ELR (cell line): ENCODE measurements at regions not wholly inside any gene's neighbourhood (a gene's known extent, or its start where the extent isn't known, plus 50 kb on each side); places are given as distances from the start of the nearest gene placed in this dataset.
"Not testable (repeated sequence)": the region's sequence is repeated elsewhere in the genome, so short reads cannot be mapped to it uniquely, and the experiment has no call there.

Source experiments
- DNase-seq: peaks from one replicate; pipeline ENCODE4 v3.0.0-alpha.2; 2015; ENCODE audit warnings: low read depth

DNA sequence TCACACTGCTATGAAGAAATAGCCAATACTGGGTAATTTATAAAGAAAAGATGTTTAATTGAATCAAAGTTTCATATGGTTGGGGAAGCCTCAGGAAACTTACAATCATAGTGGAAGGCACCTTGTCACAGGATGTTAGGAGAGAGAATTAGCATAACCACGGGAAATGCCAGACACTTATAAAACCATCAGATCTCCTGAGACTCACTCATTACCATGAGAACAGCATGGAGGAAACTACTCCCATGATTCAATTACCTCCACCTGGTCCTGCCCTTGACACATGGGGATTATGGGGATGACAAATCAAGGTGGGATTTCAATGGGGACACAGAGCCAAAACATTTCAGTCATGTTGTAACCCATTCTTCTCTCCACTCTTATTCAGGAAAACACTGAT, 472.9 kb upstream of the FSIP2 start:
- DNase-seq = no peak

DNA sequence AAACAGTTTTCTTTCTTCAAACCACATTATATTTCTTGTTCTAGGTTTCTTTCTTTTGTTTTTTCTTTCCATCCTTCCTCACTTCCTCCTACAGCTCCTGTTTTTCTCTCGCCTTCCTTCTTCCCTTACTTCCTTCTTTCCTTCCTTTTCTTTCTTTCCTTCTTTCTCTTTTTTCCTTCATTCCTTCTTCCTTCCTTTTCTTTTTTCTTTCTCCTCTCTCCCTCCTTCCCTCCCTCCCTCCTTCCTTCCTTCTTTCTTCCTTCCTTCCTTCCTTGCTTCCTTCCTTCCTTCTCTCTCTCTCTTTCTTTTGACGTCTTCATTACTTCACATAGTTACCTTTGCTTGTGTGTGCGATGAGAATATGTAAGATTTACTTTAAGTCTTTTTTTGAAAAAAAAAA, 470.0 kb upstream of the FSIP2 start:
- DNase-seq = no peak

DNA sequence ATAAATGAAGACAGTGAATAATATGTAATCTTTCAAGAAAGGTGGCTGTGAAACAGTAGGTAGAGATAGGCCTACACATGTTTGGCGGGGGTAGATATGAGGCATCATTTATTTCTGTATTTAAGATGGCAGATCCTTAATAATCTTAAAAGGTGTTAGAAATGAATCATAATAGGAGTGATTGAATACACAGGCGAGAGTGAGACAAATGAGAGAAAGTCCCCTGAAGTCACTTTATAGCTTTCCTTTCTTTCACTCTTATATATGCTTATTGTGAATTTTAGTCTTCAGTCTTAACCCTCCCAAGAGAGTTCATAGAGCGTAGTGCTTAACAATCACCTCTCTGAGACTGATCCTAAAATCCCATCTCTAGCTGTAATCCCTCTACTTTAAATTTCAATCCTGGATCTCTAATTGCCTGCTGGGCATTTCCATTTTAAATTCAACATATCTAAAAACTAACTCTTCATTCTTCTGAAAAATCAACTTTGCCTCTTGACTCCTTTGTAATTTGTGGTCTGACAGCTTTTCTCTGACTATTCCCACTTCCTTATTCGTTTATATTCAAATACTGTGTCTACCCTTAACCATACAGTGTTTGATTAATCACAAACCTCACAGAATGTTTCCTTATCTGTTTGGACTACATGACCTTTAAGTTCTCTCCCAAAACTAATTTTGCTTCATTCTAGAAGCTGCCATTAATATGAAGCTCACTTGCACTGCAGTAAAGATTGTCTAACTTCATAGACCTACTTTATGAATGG, 463.7 kb upstream of the FSIP2 start:
- DNase-seq = no peak

DNA sequence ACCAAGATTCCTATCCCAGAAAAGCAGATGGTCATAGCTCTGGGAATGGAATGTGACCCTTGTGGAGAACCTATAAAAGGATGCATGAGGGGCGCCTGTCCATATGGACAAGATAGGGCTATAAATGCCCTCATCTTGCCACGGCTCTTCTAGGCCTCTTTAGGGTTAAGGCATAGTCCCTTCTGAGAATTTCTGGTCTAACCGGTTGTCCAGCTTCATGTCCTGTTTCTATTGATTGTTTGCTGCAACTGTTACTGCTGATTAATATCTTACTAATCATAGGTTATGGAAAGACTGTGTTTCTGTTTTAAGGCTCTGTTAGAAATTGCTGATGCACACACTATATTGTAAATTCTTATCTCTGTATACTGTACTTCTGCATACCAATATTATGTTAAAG, 462.6 kb upstream of the FSIP2 start:
- not testable (repeated sequence) for DNase-seq

DNA sequence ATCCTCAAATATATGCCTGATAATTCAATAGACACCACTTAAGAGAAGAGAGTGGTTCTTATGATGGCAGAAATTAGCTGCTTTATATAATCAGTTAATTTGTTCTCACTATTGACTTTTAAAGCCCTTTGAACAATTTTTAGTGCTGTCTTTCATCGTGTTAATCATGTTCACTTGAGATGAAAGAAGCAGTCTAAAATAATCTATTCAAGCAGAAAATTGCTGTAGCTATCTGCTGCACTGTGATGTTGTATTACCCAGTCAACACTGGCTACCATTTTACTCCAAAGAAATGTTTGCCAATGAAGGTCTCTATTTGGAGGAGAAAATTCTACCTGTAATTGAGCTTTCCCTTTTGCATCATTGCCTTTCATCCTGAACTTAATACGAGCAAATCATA, 459.8 kb upstream of the FSIP2 start:
- no peak for DNase-seq

DNA sequence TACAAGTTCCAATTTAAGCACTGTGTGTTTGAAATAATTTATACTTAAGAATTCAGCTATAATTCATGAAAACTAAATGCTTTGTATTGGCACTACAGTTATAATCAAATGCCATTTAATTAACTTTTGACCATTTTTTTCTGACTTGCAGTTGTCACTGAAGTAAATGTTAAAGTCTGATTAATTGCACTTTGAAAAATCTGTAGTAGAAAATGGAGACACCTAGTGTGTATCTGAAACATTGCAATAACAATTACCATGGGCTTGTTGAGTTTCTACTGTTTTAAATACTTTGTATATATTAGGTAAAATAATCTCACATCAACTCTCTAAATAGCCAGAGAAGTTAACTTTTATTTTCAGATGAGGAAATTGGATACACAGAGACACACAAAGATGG, 458.6 kb upstream of the FSIP2 start:
- DNase-seq = peak; percentile 43

DNA sequence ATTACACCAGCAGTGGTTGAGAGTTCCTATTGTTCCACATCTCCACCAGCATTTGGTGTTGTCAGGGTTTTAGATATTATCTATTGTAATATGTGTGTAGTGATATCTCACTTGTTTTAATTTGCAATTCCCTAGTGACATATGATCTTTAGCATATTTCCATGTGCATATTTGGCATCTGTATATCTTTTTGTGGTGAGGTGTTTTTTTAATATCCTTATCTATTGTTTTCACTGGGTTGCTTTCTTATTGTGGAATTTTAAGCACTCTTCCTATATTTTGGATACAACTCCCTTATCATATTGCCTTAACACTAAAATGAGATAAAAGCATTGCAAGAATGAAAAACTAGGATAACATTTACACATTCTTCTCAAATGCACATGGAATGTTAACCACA, 453.9 kb upstream of the FSIP2 start:
- DNase-seq = no peak

DNA sequence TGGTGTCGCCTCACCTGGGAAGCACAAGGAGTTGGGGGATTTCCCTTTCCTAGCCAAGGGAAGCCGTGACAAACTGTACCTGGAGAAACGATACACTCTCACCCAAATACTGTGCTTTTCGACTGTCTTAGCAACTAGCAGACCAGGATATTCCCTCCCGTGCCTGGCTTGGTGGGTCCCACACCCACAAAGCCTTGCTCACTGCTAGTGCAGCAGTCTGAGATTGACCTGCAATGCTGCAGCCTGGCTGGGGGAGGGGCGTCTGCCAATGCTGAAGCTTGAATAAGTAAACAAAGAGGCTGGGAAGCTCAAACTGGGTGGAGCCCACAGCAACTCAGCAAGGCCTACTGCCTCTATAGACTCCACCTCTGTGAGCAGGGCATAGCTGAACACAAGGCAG, 448.6 kb upstream of the FSIP2 start:
- DNase-seq = not testable (repeated sequence)

DNA sequence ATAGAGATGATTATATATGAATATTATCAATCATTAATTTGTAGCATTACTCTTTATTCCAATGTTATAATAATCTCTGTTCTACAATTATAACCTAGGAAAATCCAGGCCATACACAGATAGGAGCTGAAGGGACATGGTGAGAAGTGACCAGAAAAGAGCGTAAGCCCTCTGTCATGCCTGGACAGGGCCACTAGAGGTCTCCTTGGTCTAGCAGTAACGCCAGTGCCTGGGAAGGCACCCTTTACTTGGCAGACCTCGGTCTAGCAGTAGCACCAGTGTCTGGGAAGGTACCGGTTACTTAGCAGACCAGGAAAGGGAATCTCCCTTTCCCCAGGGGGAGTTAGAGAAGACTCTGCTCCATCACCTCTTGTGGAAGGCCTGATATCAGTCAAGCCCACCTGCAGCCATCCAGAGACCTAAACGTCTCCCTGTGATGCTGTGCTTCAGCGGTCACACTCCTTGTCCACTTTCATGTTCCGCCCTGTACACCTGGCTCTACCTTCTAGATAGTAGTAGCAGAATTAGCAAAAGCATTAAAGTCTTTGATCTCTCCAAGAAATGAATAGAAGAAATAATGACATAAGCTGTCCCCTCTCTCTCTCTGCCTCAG, 447.5 kb upstream of the FSIP2 start:
- DNase-seq = peak; percentile 68

DNA sequence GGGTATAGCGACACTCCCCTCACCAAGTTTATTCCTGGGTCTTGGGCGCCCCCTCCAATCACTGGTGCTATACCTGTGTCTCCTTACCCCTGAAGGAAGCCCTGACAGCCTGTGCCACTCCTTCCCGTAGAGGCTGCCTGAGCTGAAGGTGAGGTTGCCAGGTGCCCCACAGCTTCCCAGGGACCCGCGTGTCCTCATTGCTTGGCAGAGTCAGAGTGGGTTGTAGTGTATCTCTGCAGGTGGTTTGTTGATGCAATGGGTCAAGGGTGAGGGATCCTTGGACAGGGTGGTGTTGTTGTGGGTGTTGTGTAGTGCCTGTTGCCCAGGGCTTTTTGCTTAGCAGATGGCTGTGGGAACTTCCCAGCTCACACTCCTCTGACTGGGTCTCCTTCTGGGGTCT, 438.7 kb upstream of the FSIP2 start:
- no peak for DNase-seq

DNA sequence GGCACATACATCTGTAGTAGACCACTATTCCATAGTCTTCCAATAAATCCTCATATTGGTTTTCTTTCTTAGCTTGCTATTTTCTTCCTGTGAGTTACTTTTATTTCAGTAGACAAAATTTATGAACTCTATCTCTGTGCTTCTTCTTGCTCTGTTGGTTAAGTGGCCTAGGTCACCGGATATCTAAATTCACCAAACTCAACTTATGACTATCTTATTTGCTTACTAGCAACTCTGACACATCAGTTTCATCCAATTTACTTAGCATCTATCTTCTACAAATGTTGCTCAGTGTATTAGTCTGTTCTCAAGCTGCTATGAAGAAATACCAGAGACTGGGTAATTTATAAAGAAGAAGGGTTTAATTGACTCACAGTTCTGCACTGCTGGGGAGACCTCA, 432.5 kb upstream of the FSIP2 start:
- DNase-seq = no peak

DNA sequence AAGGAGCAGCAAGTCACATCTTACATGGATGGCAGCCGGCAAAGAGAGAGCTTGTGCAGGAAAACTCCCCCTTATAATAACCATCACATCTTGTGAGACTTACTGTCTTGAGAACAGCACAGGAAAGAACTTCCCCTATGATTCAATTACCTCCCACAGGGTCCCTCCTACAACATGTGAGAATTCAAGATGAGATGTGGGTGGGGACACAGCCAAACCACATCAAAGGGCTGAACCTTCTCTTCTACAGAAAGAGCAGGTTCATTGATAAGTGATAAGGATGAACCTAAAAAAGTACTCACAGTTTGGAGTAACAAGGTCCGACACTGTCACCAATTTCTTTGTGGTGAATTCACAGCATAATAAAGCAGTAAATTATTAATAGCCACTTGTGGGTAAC, 422.2 kb upstream of the FSIP2 start:
- no peak for DNase-seq

DNA sequence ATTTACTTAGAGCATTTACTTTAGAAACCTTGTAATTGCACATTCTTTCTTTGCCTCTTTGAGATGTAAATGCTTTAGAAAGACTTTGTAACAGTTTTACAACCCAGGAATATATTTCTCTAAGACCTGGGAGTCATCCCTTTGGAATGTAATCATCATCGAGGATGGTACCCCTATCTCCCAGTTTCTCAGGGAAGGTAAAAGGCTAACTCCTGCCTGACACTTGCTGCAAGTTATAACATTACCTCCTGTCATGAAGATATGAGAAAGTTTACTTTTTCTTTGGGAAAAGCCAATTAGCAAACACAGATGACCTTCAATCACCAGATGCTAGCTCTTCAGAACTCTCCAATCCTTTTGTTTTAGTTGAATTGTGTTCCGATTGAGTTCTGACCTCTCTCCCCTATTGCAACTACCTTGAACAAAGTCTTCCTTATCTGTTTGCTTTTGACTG, 420.3 kb upstream of the FSIP2 start:
- DNase-seq = peak; percentile 15

DNA sequence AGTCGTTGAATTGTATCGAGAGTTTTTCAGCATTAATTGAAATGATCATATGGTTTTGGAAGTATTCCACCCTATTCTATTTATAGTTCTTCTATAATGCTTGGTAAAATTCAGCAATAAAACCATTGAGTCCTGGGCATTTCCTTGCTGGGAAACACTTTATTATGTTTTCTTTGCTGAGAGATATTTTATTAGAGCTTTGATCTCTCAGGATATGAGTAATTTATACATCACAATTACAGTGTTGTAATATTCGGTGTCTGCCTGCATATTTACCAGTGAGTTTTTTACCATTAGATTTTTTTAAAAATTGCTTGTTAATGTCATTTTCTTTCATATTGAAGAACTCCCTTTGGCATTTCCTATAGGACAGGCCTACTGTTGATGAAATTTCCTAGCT, 402.7 kb upstream of the FSIP2 start:
- peak; percentile 40 for DNase-seq

DNA sequence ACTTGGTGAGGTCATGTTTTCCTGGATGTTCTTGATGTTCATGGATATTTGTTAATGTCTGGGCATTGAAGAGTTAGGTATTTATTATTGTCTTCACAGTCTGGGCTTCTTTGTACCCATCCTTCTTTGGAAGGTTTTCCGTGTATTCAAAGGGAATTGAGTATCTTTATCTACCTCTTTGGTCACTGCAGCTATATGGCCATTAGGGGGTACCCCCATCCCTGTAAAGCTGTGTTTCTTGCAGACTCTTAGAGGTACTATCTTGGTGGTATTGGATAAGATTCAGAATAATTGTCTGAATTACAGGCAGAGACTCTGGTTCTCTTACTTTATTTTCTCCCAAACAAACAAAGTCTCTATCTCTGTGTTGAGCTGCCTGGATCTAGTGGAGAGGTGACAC, 401.6 kb upstream of the FSIP2 start:
- DNase-seq = no peak

DNA sequence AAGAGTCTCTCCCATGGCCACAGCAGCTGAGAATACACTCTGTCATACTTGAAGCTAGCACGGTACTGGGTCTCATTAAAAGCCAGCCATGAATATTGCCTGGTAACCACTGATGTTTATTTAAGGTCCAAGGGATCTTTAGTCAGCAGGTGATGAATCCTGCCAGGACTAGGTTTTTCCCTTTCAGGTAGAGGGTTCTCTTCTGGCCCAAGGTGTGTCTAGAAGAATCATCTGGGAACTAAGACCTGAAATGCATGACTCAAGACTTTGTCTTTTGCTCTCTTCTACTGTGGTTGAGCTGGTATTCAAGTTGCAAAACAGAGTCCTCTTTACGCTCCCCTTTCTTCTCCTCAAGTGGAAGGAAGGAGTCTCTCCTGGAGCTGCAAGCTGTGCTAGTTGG, 400.5 kb upstream of the FSIP2 start:
- no peak for DNase-seq

DNA sequence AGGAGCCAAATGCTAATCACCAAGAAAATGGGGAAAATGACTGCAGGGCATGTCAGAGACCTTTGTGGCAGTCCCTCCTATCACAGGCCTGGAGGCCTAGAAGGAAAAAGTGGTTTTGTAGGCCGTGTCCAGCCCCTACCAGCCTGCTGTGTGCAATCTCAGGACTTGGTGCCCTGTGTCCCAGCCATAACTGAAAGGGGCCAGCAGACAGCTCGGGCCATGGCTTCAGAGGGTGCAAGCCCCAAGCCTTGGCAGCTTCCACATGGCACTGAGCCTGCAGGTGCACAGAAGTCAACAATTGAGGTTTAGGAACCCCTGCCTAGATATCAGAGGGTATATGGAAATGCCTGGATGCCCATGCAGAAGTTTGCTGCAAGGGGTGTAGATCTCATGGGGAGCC, 391.2 kb upstream of the FSIP2 start:
- DNase-seq = no peak

DNA sequence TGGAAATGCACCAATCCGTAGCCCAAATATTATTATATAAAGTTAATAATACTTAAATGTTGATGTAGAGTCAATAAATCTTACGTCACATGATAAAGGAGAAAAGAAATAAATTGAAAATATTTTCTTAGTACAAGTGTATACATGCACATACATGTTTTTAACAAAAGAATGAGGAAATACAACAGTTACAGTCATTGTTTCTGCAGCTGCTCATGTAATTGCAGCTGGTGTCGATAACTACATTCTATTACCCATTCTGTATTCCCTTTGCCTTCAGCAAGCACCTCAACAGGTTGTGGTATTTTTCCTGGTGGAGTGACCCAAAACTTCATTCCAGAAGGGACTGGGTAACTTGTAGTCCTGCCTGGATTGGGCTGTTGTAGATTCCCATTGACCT, 377.8 kb upstream of the FSIP2 start:
- no peak for DNase-seq

DNA sequence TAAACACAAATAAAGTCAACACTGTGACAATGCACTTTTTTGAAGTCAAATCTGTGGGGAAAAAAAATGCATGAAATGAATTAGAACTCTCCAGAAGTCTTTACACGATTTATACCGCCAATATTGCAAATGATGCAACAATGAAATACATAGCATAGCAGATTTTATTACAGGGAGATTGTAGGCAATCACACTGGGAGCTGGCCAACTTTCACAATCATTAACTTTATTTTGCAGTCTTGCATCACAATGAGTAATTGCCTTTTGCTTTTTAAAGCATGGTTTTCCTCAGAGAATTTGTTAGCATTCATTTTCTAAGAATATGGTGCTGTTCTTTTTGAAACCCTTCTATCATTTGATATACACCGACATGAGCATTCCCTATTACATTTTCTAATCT, 366.4 kb upstream of the FSIP2 start:
- peak; percentile 30 for DNase-seq

DNA sequence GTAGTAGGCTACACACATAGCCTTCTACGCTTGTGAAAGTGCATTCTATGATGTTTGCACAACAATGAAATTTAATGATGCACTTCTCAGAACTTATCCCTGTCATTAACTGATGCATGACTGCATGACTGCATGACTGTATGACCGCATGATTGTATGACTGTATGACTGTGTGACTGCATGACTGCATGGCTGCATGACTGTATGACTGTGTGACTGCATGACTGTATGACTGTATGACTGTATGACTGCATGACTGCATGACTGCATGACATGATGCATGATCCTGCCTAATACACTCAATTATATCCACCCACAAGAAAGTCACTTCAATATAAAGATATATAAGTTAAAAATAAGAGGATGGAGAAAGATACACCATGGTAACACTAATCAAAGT, 365.4 kb upstream of the FSIP2 start:
- peak; percentile 61 for DNase-seq

DNA sequence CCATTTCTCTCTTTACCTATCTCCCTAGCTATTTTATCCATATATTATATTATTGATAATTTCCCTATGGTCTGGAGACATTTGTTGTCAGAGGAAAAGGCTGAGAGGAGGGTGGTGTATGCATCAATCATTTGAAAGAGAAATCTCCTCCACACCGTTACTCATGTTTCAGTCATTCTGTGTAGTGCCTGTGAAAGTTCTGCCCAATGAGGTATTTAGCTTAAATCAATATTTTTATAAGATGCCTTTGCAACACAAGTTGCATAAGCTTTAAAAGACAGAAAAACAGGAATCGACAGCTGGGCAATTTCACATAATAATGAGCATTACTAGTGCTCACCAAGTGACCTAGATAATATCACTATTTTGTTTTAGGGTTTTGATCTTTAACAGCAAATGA, 363.7 kb upstream of the FSIP2 start:
- DNase-seq = peak; percentile 25

DNA sequence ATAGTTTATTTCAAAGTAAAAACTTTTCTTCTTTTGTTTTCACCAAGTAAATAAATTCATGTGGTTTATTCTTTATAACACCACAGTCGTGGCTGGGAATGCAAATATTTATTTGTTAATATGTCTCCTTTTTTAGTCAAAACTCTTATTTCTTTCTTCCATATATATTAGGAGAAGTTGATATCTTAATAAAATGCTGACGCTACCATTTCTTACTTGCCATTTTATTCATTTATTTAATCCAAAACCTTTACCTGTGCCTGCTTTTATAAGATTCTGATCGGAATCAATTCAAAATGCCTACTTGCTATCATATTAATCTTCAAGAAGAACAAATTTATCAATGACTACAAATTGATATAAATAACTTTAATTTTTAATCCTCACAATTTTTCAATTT, 362.9 kb upstream of the FSIP2 start:
- no peak for DNase-seq

DNA sequence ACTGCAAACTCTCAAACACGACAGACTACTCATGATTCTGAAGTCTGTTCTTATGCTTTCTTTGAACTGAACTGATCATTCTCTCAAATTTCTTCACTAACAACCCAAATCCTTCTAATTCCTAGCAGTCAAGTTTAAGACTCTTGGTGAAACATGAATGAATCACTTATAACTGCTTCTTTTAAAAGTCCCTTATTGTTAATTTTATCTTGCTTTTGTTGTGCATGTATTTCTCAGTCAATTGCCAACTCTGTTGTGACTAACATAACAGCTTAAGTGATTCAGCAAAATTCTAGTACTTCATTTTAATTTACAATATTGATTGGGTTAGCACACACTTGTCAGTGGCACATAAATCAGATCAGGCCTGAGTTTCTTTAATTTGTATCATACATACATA, 357.0 kb upstream of the FSIP2 start:
- peak; percentile 8 for DNase-seq
